K562 (cell line): ENCODE measurements at regions not wholly inside any gene's neighbourhood (a gene's known extent, or its start where the extent isn't known, plus 50 kb on each side); places are given as distances from the start of the nearest gene placed in this dataset.

ENCODE experiments used
- ATAC-seq: fragments of 200-7000 bp; cut with Tn5 transposase; 3 replicates; pipeline ENCODE4 v1.9.1; 2020; ENCODE audit warnings: moderate library complexity
- BruUV-seq: library from RNA; stranded (reverse); fragments of 400-500 nt; replicated peaks from 2 replicates; lab custom pipeline; 2021; lab: Mats Ljungman, UMichigan
- CTCF ChIA-PET: fragments of 300-600 bp; formaldehyde crosslinking; extraction: SDS; loops from one replicate; lab custom pipeline; 2021; ENCODE audit warnings: low intra/inter-chr PET ratio; lab: Yijun Ruan, JAX
- POLR2A ChIA-PET: fragments of 300-600, 350-650 bp; sonication (Branson Sonifier 250); formaldehyde crosslinking; extraction: SDS; loops from one replicate; lab custom pipeline; 2021; ENCODE audit warnings: antibody characterized with exemption, inconsistent platforms; lab: Yijun Ruan, JAX
- DNase-seq, 4 experiments: peaks; one replicate each; pipeline versions ENCODE4 v3.0.0 to v3.0.0-alpha.2; 2011 to 2018; ENCODE audit warnings: low spot score in 3 of 4, mixed read lengths in 3 of 4; ENCODE audit errors: extremely low read depth in 1 of 4
- FAIRE-seq: peaks from 2 replicates; lab custom pipeline; 2011; peaks lifted over from hg19 to GRCh38; lab: Jason Lieb, UNC
- H2AFZ ChIP-seq: 2 replicates; pipeline ENCODE4 v1.6.0; 2011; ENCODE audit warnings: low read depth, low read length, control low read depth, inconsistent platforms
- H3K27ac ChIP-seq: fragments of 200-600 bp; 3 replicates; pipeline ENCODE4 v1.8.0; 2011; ENCODE audit warnings: low read depth, mild to moderate bottlenecking, control low read depth, inconsistent platforms, low read length, moderate library complexity, mixed read lengths; ENCODE audit errors: extremely low read depth
- H3K27me3 ChIP-seq, 2 experiments: fragments of 300-600 bp in 1 of 2; 2 replicates in 1 of 2; 3 replicates in 1 of 2; pipeline versions ENCODE4 v1.6.0 to v1.8.0; 2011; ENCODE audit warnings: inconsistent platforms in 2 of 2, low read length in 2 of 2, mild to moderate bottlenecking in 1 of 2, mixed read lengths in 1 of 2, moderate library complexity in 1 of 2; ENCODE audit not compliant: control insufficient read depth in 2 of 2, insufficient read depth in 2 of 2
- H3K36me3 ChIP-seq: fragments of 300-600 bp; 3 replicates; pipeline ENCODE4 v1.8.0; 2011; ENCODE audit warnings: mild to moderate bottlenecking, low read length, inconsistent platforms; ENCODE audit not compliant: control insufficient read depth, insufficient read depth
- H3K4me1 ChIP-seq, 2 experiments: fragments of 200-600 bp in 1 of 2; replicated peaks in 1 of 2; 2 replicates in 1 of 2; 3 replicates in 1 of 2; pipeline versions ENCODE4 v1.5.1 to v1.8.0; 2011; ENCODE audit warnings: inconsistent platforms in 2 of 2, low read length in 2 of 2, mild to moderate bottlenecking in 1 of 2, mixed read lengths in 1 of 2, moderate library complexity in 1 of 2; ENCODE audit not compliant: control insufficient read depth in 2 of 2, insufficient read depth in 2 of 2
- H3K4me2 ChIP-seq: 2 replicates; pipeline ENCODE4 v1.6.1; 2011; ENCODE audit warnings: low read length, control low read depth, inconsistent platforms, mixed read lengths; ENCODE audit not compliant: insufficient read depth
- H3K4me3 ChIP-seq: fragments of 200-600 bp; sonication (generic), shearing (Covaris generic); 2 replicates; pipeline ENCODE4 v1.5.1; 2016; ENCODE audit warnings: control low read depth, inconsistent platforms
- H3K79me2 ChIP-seq: fragments of 200-600 bp; 3 replicates; pipeline ENCODE4 v1.8.0; 2011; ENCODE audit warnings: low read length, inconsistent platforms; ENCODE audit not compliant: control insufficient read depth, insufficient read depth
- H3K9ac ChIP-seq, 2 experiments: 2 replicates each; pipeline versions ENCODE4 v1.6.0 to v1.6.1; 2011; ENCODE audit warnings: low read depth in 2 of 2, low read length in 2 of 2, control low read depth in 1 of 2, inconsistent platforms in 1 of 2, mild to moderate bottlenecking in 1 of 2, mixed read lengths in 1 of 2; ENCODE audit not compliant: insufficient read depth in 1 of 2
- H3K9me1 ChIP-seq: one replicate; pipeline ENCODE4 v1.6.0; 2011; ENCODE audit warnings: inconsistent platforms, mild to moderate bottlenecking, low read length, moderate library complexity; ENCODE audit not compliant: control insufficient read depth, insufficient read depth
- H3K9me3 ChIP-seq: replicated peaks from 2 replicates; pipeline ENCODE4 v1.5.1; 2011; ENCODE audit warnings: low read depth, low read length, inconsistent platforms; ENCODE audit not compliant: control insufficient read depth, insufficient read depth
- H4K20me1 ChIP-seq: replicated peaks from 2 replicates; pipeline ENCODE4 v1.6.1; 2011; ENCODE audit warnings: low read length, inconsistent platforms, mixed read lengths; ENCODE audit not compliant: control insufficient read depth, insufficient read depth
- ASH1L ChIP-seq: fragments of 450-650 bp; IDR thresholded peaks from 2 replicates; pipeline ENCODE4 v1.6.1; 2018; ENCODE audit warnings: borderline replicate concordance, mild to moderate bottlenecking, low read depth; ENCODE audit not compliant: partially characterized antibody
- KLF16 ChIP-seq: IDR thresholded peaks from 2 replicates; pipeline ENCODE4 v1.6.1; 2016; ENCODE audit warnings: antibody characterized with exemption
- MXD1 ChIP-seq: fragments of 250-450 bp; sonication (Bioruptor Pico); IDR thresholded peaks from 2 replicates; pipeline ENCODE4 v1.8.0; 2021; ENCODE audit warnings: borderline replicate concordance, mild to moderate bottlenecking, moderate library complexity; ENCODE audit not compliant: poor library complexity, severe bottlenecking
- MXI1 ChIP-seq: IDR thresholded peaks from 2 replicates; pipeline ENCODE4 v1.6.1; 2011; ENCODE audit warnings: low read depth, mild to moderate bottlenecking, improper control_type of control experiment, low read length
- NELFE ChIP-seq: IDR thresholded peaks from 2 replicates; pipeline ENCODE4 v1.6.1; 2011; ENCODE audit warnings: mild to moderate bottlenecking; ENCODE audit not compliant: insufficient read depth, insufficient read length
- SFPQ ChIP-seq: fragments of 200-400 bp; formaldehyde crosslinking; IDR thresholded peaks from 2 replicates; pipeline ENCODE4 v1.6.1; 2017; ENCODE audit warnings: mild to moderate bottlenecking, low read depth, low read length, moderate library complexity
- SIN3A ChIP-seq, 2 experiments: fragments of 150-350 bp in 1 of 2; IDR thresholded peaks; 2 replicates each; pipeline ENCODE4 v1.6.1; 2011 to 2016; ENCODE audit warnings: borderline replicate concordance in 2 of 2, low read depth in 2 of 2, low read length in 2 of 2, mild to moderate bottlenecking in 2 of 2, moderate library complexity in 2 of 2; ENCODE audit not compliant: control insufficient read depth in 1 of 2
- ZBTB5 ChIP-seq: fragments of 450-650 bp; IDR thresholded peaks from 2 replicates; pipeline ENCODE4 v1.6.1; 2017; ENCODE audit warnings: antibody characterized with exemption
- ZNF57 ChIP-seq: fragments of 450-650 bp; formaldehyde crosslinking; IDR thresholded peaks from 2 replicates; pipeline ENCODE4 v1.4.0; 2020; ENCODE audit warnings: mild to moderate bottlenecking, moderate library complexity
- ZNF77 ChIP-seq: fragments of 250-450 bp; sonication (Bioruptor Pico); IDR thresholded peaks from 2 replicates; pipeline ENCODE4 v1.5.0; 2020
- WGBS: fragments of 100-300 bp; shearing (Covaris generic); methylation state at CpG from one replicate; pipeline ENCODE4 v1.1.6; 2016; ENCODE audit warnings: low coverage, mixed read lengths; ENCODE audit not compliant: insufficient coverage; ENCODE audit errors: missing lambda C conversion rate; 5-methylcytosine and 5-hydroxymethylcytosine counted together
- in situ Hi-C: fragments of 300-500 bp; cut with MboI; formaldehyde crosslinking; loops from 4 replicates; pipeline ENCODE4 v1.15.0; 2018; ENCODE audit warnings: inconsistent platforms, mixed read lengths
- intact Hi-C: fragments of 100-400 bp; cut with micrococcal nuclease; formaldehyde crosslinking; loops from 2 replicates; pipeline ENCODE4 v1.14.2; 2022

GRCh38 chr1:82073071-82073470, 272.3 kb downstream of the ADGRL2 start (continued):
- TF ChIP-seq SFPQ = no peak
- TF ChIP-seq ZNF77 (CRISPR knock-in tag) = no peak
- TF ChIP-seq MXD1 = no peak
- no peak for TF ChIP-seq SIN3A (IDR thresholded peaks at IDR 0.05; ENCODE audit: borderline replicate concordance in 2 of 2, control insufficient read depth in 1 of 2, low read depth in 2 of 2, low read length in 2 of 2)
- no peak for TF ChIP-seq NELFE
- TF ChIP-seq MXI1 = no peak
- TF ChIP-seq ZNF57 (CRISPR knock-in tag) = no peak
- no peak for TF ChIP-seq KLF16
- no peak for TF ChIP-seq ASH1L

GRCh38 chr1:82065916-82066315, 265.2 kb downstream of the ADGRL2 start:
- Histone ChIP-seq H3K27me3 (no peaks in the 10 kb centered on the region), H3K4me3 (no peak overlapping the region), H2AFZ (no peak overlapping the region), H3K9me3 (no peaks in the 10 kb centered on the region), H3K36me3 (no peaks in the 10 kb centered on the region), H3K4me1 (no peaks in the 10 kb centered on the region), H3K79me2 (no peaks in the 10 kb centered on the region), H3K9me1 (peaks cover 3% of the 10 kb centered on the region), H3K4me2 (no peak overlapping the region)
- intact Hi-C loops = no loop called here
- POLR2A ChIA-PET = no interaction called here
- in situ Hi-C loops = no loop called here
- no peak for FAIRE-seq
- TF ChIP-seq ZBTB5 = no peak
- TF ChIP-seq, all 486 proteins: peak for 0
- CTCF ChIA-PET = no interaction called here
- no TSS peak for BruUV-seq
- DNase-seq = no peak
- Histone ChIP-seq H3K27ac (no peak overlapping the region), H3K9ac (no peak overlapping the region), H4K20me1 (no peaks in the 10 kb centered on the region)
- ATAC-seq = no peak
- WGBS = 2% methylated on average over 4 of the region's 4 CpGs
